HEK293 (cell line): ENCODE measurements at regions not wholly inside any gene's neighbourhood (a gene's known extent, or its start where the extent isn't known, plus 50 kb on each side); places are given as distances from the start of the nearest gene placed in this dataset.

Experiments
- CTCF ChIA-PET: fragments of 350-600 bp; formaldehyde crosslinking; extraction: SDS; loops from one replicate; lab custom pipeline; 2021; ENCODE audit warnings: antibody characterized with exemption; lab: Yijun Ruan, JAX
- POLR2A ChIA-PET: fragments of 300-600 bp; formaldehyde crosslinking; extraction: SDS; loops from one replicate; lab custom pipeline; 2020; ENCODE audit warnings: antibody characterized with exemption, inconsistent platforms; lab: Yijun Ruan, JAX
- H3K27ac ChIP-seq: fragments of 200-500 bp; sonication (Bioruptor generic); 2 replicates; pipeline ENCODE4 v1.5.1; 2014; ENCODE audit warnings: low read depth, low read length, control low read depth, inconsistent platforms; ENCODE audit errors: extremely low read depth
- H3K36me3 ChIP-seq, 2 experiments: fragments of 200-500 bp in 1 of 2; sonication (Bioruptor generic) in 1 of 2; 1 replicate in 1 of 2; 2 replicates in 1 of 2; pipeline ENCODE4 v1.5.1; 2014 to 2017; ENCODE audit warnings: inconsistent platforms in 2 of 2, low read length in 2 of 2; ENCODE audit not compliant: control insufficient read depth in 2 of 2, insufficient read depth in 1 of 2
- H3K4me1 ChIP-seq: fragments of 200-500 bp; sonication (Bioruptor generic); 2 replicates; pipeline ENCODE4 v1.5.1; 2014; ENCODE audit warnings: mild to moderate bottlenecking, low read length, inconsistent platforms; ENCODE audit not compliant: control insufficient read depth, insufficient read depth
- H3K4me3 ChIP-seq: 2 replicates; pipeline ENCODE4 v1.5.1; 2011; ENCODE audit warnings: low read depth, mild to moderate bottlenecking, control low read depth, low read length, moderate library complexity
- H3K9me3 ChIP-seq: fragments of 200-500 bp; sonication (Bioruptor generic); 2 replicates; pipeline ENCODE4 v1.5.1; 2014; ENCODE audit warnings: low read depth, low read length, inconsistent platforms; ENCODE audit not compliant: control insufficient read depth, insufficient read depth
- GLI4 ChIP-seq: fragments of 450-650 bp; formaldehyde crosslinking; IDR thresholded peaks from 2 replicates; pipeline ENCODE4 v1.5.1; 2016; ENCODE audit warnings: missing biosample characterization, missing genetic modification characterization
- GLIS1 ChIP-seq: fragments of 450-650 bp; formaldehyde crosslinking; IDR thresholded peaks from 2 replicates; pipeline ENCODE4 v1.5.1; 2016; ENCODE audit warnings: missing biosample characterization, missing genetic modification characterization
- MYNN ChIP-seq: fragments of 450-650 bp; formaldehyde crosslinking; IDR thresholded peaks from 2 replicates; pipeline ENCODE4 v1.5.1; 2016; ENCODE audit warnings: missing biosample characterization, missing genetic modification characterization, borderline replicate concordance
- OVOL3 ChIP-seq: fragments of 450-650 bp; formaldehyde crosslinking; IDR thresholded peaks from 2 replicates; pipeline ENCODE4 v1.5.1; 2016; ENCODE audit warnings: missing biosample characterization, missing genetic modification characterization
- RBAK ChIP-seq: fragments of 450-650 bp; formaldehyde crosslinking; IDR thresholded peaks from 2 replicates; pipeline ENCODE4 v1.5.1; 2016; ENCODE audit warnings: missing biosample characterization, missing genetic modification characterization
- SETDB1 ChIP-seq: IDR thresholded peaks from one replicate; pipeline ENCODE4 v1.6.1; 2017; ENCODE audit warnings: mild to moderate bottlenecking, low read length, moderate library complexity, mixed read lengths; ENCODE audit not compliant: insufficient read length
- TCF7L2 ChIP-seq: IDR thresholded peaks from 2 replicates; pipeline ENCODE4 v1.6.1; 2011; ENCODE audit warnings: low read depth, mild to moderate bottlenecking, inconsistent platforms, low read length, moderate library complexity, borderline replicate concordance
- TRIM28 ChIP-seq: IDR thresholded peaks from 2 replicates; pipeline ENCODE4 v1.6.1; 2011; ENCODE audit warnings: low read length, control low read depth, borderline replicate concordance
- YY2 ChIP-seq: fragments of 450-650 bp; formaldehyde crosslinking; IDR thresholded peaks from 2 replicates; pipeline ENCODE4 v1.5.1; 2016; ENCODE audit warnings: missing biosample characterization, missing genetic modification characterization
- ZNF112 ChIP-seq: fragments of 450-650 bp; formaldehyde crosslinking; IDR thresholded peaks from 2 replicates; pipeline ENCODE4 v1.5.0; 2017; ENCODE audit warnings: missing biosample characterization, missing genetic modification characterization
- ZNF114 ChIP-seq: fragments of 450-650 bp; formaldehyde crosslinking; IDR thresholded peaks from 2 replicates; pipeline ENCODE4 v1.5.0; 2017; ENCODE audit warnings: missing biosample characterization, missing genetic modification characterization
- ZNF138 ChIP-seq: fragments of 450-650 bp; formaldehyde crosslinking; IDR thresholded peaks from 2 replicates; pipeline ENCODE4 v1.5.1; 2016; ENCODE audit warnings: missing biosample characterization, missing genetic modification characterization, borderline replicate concordance
- ZNF140 ChIP-seq: fragments of 450-650 bp; formaldehyde crosslinking; IDR thresholded peaks from 2 replicates; pipeline ENCODE4 v1.5.1; 2016; ENCODE audit warnings: missing biosample characterization, missing genetic modification characterization
- ZNF292 ChIP-seq: fragments of 450-650 bp; formaldehyde crosslinking; IDR thresholded peaks from 2 replicates; pipeline ENCODE4 v1.5.1; 2016; ENCODE audit warnings: low read depth, missing biosample characterization, missing genetic modification characterization, borderline replicate concordance
- ZNF529 ChIP-seq: fragments of 450-650 bp; formaldehyde crosslinking; IDR thresholded peaks from 2 replicates; pipeline ENCODE4 v1.5.1; 2017; ENCODE audit warnings: missing genetic modification characterization, missing biosample characterization; ENCODE audit not compliant: insufficient replicate concordance
- ZNF560 ChIP-seq: fragments of 450-650 bp; formaldehyde crosslinking; IDR thresholded peaks from 2 replicates; pipeline ENCODE4 v1.5.1; 2017; ENCODE audit warnings: missing biosample characterization, missing genetic modification characterization, borderline replicate concordance
- ZNF596 ChIP-seq: fragments of 450-650 bp; IDR thresholded peaks from 2 replicates; pipeline ENCODE4 v1.5.0; 2018; ENCODE audit warnings: missing biosample characterization, mild to moderate bottlenecking, missing genetic modification characterization, moderate library complexity
- ZNF707 ChIP-seq: fragments of 450-650 bp; formaldehyde crosslinking; IDR thresholded peaks from 2 replicates; pipeline ENCODE4 v1.5.1; 2016; ENCODE audit warnings: missing biosample characterization, missing genetic modification characterization
- ZNF747 ChIP-seq: fragments of 450-650 bp; formaldehyde crosslinking; IDR thresholded peaks from 2 replicates; pipeline ENCODE4 v1.5.1; 2016; ENCODE audit warnings: missing biosample characterization, missing genetic modification characterization
- TF ChIP-seq, protein P1 (sequence below): fragments of 450-650 bp; formaldehyde crosslinking; IDR thresholded peaks from 2 replicates; pipeline ENCODE4 v1.5.1; 2017; ENCODE audit warnings: missing biosample characterization, mild to moderate bottlenecking, missing genetic modification characterization, moderate library complexity
- TF ChIP-seq, protein P2 (sequence below): fragments of 450-650 bp; formaldehyde crosslinking; IDR thresholded peaks from 2 replicates; pipeline ENCODE4 v1.5.1; 2016; ENCODE audit warnings: missing biosample characterization, missing genetic modification characterization
- TF ChIP-seq, protein P3 (sequence below): fragments of 450-650 bp; formaldehyde crosslinking; IDR thresholded peaks from 2 replicates; pipeline ENCODE4 v1.5.1; 2016; ENCODE audit warnings: missing biosample characterization, missing genetic modification characterization
- TF ChIP-seq, protein P4 (sequence below): fragments of 450-650 bp; formaldehyde crosslinking; IDR thresholded peaks from 2 replicates; pipeline ENCODE4 v1.5.1; 2017; ENCODE audit warnings: missing biosample characterization, missing genetic modification characterization
- TF ChIP-seq, protein P5 (sequence below): fragments of 450-650 bp; formaldehyde crosslinking; IDR thresholded peaks from 2 replicates; pipeline ENCODE4 v1.5.1; 2016; ENCODE audit warnings: missing biosample characterization, missing genetic modification characterization, borderline replicate concordance

GRCh38 chr6:72559067-72559466, 62.8 kb upstream of the KCNQ5 start:
- no peaks in the 10 kb centered on the region for H3K36me3 ChIP-seq
- TF ChIP-seq TRIM28 = no peak
- TF ChIP-seq YY2 = no peak
- TF ChIP-seq RBAK (tag by site-specific recombination) = no peak
- TF ChIP-seq ZNF140 = no peak
- no peak for TF ChIP-seq ZNF112 (tag by site-specific recombination)
- TF ChIP-seq MYNN = no peak
- no peak for TF ChIP-seq ZNF292 (tag by site-specific recombination)
- TF ChIP-seq ZNF138 = no peak
- TF ChIP-seq ZNF596 (tag by site-specific recombination) = no peak
- TF ChIP-seq ZNF747 (tag by site-specific recombination) = no peak
- TF ChIP-seq GLIS1 = no peak
- TF ChIP-seq, protein P1, sequence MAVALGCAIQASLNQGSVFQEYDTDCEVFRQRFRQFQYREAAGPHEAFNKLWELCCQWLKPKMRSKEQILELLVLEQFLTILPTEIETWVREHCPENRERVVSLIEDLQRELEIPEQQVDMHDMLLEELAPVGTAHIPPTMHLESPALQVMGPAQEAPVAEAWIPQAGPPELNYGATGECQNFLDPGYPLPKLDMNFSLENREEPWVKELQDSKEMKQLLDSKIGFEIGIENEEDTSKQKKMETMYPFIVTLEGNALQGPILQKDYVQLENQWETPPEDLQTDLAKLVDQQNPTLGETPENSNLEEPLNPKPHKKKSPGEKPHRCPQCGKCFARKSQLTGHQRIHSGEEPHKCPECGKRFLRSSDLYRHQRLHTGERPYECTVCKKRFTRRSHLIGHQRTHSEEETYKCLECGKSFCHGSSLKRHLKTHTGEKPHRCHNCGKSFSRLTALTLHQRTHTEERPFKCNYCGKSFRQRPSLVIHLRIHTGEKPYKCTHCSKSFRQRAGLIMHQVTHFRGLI (tag by site-specific recombination) = no peak
- no peak for TF ChIP-seq ZNF114 (tag by site-specific recombination)
- TF ChIP-seq, protein P2, sequence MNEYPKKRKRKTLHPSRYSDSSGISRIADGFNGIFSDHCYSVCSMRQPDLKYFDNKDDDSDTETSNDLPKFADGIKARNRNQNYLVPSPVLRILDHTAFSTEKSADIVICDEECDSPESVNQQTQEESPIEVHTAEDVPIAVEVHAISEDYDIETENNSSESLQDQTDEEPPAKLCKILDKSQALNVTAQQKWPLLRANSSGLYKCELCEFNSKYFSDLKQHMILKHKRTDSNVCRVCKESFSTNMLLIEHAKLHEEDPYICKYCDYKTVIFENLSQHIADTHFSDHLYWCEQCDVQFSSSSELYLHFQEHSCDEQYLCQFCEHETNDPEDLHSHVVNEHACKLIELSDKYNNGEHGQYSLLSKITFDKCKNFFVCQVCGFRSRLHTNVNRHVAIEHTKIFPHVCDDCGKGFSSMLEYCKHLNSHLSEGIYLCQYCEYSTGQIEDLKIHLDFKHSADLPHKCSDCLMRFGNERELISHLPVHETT (tag by site-specific recombination) = no peak
- TF ChIP-seq, all 188 proteins: peak for 0
- no peaks in the 10 kb centered on the region for H3K9me3 ChIP-seq
- no peak overlapping the region for H3K27ac ChIP-seq
- ChIA-PET CTCF (interaction anchor here (0.9 kb wide), 1 partner anchor 57 kb away, joined by 3 read pairs; no protein-coding TSS in a partner anchor), POLR2A (no interaction called here)
- no peak overlapping the region for H3K4me3 ChIP-seq
- H3K4me1 ChIP-seq = no peaks in the 10 kb centered on the region

- POLR2A ChIA-PET = no interaction called here
- Histone ChIP-seq H3K27ac (no peak overlapping the region), H3K36me3 (no peaks in the 10 kb centered on the region), H3K9me3 (no peaks in the 10 kb centered on the region), H3K4me3 (no peak overlapping the region), H3K4me1 (no peaks in the 10 kb centered on the region)
- CTCF ChIA-PET = interaction anchor here (0.6 to 0.9 kb wide), 3 partner anchors 17 to 572 kb away, joined by 3 read pairs; no protein-coding TSS in a partner anchor
- TF ChIP-seq, protein P3, sequence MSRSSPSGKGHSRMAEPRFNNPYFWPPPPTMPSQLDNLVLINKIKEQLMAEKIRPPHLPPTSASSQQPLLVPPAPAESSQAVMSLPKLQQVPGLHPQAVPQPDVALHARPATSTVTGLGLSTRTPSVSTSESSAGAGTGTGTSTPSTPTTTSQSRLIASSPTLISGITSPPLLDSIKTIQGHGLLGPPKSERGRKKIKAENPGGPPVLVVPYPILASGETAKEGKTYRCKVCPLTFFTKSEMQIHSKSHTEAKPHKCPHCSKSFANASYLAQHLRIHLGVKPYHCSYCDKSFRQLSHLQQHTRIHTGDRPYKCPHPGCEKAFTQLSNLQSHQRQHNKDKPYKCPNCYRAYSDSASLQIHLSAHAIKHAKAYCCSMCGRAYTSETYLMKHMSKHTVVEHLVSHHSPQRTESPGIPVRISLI (tag by site-specific recombination) = no peak
- TF ChIP-seq, protein P4, sequence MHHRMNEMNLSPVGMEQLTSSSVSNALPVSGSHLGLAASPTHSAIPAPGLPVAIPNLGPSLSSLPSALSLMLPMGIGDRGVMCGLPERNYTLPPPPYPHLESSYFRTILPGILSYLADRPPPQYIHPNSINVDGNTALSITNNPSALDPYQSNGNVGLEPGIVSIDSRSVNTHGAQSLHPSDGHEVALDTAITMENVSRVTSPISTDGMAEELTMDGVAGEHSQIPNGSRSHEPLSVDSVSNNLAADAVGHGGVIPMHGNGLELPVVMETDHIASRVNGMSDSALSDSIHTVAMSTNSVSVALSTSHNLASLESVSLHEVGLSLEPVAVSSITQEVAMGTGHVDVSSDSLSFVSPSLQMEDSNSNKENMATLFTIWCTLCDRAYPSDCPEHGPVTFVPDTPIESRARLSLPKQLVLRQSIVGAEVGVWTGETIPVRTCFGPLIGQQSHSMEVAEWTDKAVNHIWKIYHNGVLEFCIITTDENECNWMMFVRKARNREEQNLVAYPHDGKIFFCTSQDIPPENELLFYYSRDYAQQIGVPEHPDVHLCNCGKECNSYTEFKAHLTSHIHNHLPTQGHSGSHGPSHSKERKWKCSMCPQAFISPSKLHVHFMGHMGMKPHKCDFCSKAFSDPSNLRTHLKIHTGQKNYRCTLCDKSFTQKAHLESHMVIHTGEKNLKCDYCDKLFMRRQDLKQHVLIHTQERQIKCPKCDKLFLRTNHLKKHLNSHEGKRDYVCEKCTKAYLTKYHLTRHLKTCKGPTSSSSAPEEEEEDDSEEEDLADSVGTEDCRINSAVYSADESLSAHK (tag by site-specific recombination) = no peak
- TF ChIP-seq TCF7L2 = no peak
- TF ChIP-seq SETDB1 = no peak
- no peak for TF ChIP-seq ZNF560 (tag by site-specific recombination)
- TF ChIP-seq GLI4 (tag by site-specific recombination) = no peak
- TF ChIP-seq ZNF529 (tag by site-specific recombination) = no peak
- TF ChIP-seq ZNF707 = no peak
- no peak for TF ChIP-seq OVOL3 (tag by site-specific recombination)
- TF ChIP-seq, protein P5, sequence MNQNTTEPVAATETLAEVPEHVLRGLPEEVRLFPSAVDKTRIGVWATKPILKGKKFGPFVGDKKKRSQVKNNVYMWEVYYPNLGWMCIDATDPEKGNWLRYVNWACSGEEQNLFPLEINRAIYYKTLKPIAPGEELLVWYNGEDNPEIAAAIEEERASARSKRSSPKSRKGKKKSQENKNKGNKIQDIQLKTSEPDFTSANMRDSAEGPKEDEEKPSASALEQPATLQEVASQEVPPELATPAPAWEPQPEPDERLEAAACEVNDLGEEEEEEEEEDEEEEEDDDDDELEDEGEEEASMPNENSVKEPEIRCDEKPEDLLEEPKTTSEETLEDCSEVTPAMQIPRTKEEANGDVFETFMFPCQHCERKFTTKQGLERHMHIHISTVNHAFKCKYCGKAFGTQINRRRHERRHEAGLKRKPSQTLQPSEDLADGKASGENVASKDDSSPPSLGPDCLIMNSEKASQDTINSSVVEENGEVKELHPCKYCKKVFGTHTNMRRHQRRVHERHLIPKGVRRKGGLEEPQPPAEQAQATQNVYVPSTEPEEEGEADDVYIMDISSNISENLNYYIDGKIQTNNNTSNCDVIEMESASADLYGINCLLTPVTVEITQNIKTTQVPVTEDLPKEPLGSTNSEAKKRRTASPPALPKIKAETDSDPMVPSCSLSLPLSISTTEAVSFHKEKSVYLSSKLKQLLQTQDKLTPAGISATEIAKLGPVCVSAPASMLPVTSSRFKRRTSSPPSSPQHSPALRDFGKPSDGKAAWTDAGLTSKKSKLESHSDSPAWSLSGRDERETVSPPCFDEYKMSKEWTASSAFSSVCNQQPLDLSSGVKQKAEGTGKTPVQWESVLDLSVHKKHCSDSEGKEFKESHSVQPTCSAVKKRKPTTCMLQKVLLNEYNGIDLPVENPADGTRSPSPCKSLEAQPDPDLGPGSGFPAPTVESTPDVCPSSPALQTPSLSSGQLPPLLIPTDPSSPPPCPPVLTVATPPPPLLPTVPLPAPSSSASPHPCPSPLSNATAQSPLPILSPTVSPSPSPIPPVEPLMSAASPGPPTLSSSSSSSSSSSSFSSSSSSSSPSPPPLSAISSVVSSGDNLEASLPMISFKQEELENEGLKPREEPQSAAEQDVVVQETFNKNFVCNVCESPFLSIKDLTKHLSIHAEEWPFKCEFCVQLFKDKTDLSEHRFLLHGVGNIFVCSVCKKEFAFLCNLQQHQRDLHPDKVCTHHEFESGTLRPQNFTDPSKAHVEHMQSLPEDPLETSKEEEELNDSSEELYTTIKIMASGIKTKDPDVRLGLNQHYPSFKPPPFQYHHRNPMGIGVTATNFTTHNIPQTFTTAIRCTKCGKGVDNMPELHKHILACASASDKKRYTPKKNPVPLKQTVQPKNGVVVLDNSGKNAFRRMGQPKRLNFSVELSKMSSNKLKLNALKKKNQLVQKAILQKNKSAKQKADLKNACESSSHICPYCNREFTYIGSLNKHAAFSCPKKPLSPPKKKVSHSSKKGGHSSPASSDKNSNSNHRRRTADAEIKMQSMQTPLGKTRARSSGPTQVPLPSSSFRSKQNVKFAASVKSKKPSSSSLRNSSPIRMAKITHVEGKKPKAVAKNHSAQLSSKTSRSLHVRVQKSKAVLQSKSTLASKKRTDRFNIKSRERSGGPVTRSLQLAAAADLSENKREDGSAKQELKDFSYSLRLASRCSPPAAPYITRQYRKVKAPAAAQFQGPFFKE (tag by site-specific recombination) = no peak
Observed at GRCh38 chr6:72559555-72559954, 62.3 kb upstream of the KCNQ5 start.
